ENCODE measurements at regions not wholly inside any gene's neighbourhood (a gene's known extent, or its start where the extent isn't known, plus 50 kb on each side); places are given as distances from the start of the nearest gene placed in this dataset.

DNA sequence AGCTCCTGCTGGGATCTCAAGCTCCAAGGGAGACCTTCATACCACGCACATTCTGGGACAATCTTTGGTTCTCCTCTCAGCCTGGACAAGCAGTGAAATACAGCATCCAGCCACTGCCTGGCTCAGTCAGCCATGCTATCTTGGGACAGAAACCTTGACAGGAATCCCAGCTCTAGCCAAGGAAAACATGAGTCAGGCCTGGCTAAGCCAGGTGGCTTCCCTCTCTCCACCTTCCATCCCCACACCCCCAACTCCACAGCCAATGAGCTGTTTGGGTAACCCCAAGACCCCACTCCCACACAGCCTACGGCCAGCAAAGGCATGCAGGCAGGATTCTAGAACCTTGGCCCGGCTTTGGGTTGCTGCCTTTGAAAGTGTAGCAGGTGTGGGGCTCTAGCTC lies 64.9 kb downstream of the MCFD2 start:
- in situ Hi-C loops (cut with MboI; ENCODE audit: low sequenced_read_pairs), result loop anchor here (25.0 kb wide), 1 partner anchor 838 kb away; no protein-coding TSS in a partner anchor

- in situ Hi-C loops (cut with MboI; ENCODE audit: low sequenced_read_pairs), result loop anchor here (25.0 kb wide), 1 partner anchor 838 kb away; no protein-coding TSS in a partner anchor
Measured at GRCh38 chr2:46849721-46850556, 65.7 kb downstream of the MCFD2 start.

DNA sequence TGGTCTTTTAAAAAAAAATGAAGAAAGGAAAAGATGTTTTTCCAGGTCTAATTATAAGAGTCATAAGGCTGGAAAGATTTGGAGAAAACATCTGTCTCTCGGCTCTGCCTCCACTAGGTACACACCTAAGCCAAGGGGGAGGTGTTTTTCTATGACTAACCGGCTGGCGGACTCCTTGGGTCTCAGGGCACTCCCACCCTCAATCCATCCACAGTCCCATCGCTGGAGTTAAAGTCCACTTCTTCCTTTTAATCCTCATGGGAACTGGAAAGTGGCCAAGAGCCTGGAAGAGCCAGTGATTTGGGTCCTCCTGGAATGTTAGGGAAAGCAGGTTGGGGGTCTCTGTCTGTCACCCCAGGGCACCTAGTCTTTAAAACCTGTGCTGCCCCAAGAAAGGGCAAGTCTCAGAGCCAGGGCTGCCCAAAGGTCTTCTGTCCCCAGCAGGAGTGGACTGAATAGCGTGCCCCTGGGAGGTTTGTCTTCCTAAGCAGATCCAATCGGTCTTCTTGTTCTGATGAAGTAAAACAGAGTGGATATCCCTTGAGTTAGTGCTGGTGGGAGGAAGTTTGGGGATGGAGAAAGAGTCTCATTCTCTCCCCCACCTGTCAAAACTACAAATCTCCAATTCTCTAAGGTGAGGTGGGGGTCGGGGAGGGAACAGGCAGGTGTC lies 66.4 kb downstream of the MCFD2 start:
- in situ Hi-C loops (cut with MboI; ENCODE audit: low sequenced_read_pairs), result no loop called here

DNA sequence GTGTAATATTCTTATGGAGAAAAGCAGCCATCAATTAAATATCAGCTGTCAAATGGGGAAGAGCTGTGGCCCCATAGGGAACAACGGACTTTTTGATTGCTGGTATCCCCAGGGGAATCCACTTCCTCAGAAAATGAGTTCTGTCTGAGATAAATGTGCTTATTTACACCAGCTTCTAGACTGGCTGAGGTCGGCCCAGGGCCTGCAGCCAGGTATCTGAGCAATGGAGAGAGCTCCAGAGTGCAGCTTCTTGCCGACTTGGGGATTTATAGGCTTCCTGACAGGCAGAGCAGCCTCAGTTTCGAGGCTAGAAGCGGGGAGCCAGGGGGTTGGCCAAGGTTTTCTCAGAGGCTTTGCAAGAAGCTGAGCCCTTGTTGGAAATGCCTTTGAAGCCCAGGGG lies 67.2 kb downstream of the MCFD2 start:
- in situ Hi-C loops (cut with MboI; ENCODE audit: low sequenced_read_pairs), result no loop called here

DNA sequence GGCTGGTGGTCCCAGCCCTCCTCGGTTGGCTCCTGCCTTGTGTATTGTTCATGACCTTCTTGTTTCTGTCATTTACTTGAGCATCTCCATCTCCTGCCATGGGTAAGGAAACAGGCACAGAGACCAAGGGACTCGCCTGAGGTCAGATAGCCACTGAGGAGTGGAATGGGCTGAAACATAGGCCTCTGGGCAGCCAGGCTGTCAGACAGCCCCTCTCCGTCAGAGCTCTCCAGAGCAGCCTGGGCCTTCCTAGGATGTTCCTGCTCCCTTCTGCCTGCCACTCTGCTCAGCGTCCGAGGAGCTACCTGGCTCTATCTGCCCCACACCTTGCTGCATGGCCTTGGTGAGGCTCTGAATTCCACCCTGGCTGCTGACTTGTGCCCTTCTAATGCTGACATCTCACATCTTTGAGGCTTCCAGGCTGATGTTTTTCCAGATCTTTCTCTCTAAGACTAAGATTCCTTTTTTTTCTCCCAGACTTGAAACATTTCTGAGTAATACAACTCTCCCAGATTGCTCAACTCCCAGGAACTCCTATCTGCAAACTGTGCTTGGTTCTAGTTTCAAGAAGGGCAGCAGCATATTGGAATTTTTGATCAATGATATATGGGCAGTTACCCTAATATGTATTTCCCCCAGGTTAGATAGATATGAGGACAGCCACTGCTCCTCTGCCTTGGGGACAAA lies 67.7 kb downstream of the MCFD2 start:
- in situ Hi-C loops (cut with MboI; ENCODE audit: low sequenced_read_pairs), result no loop called here

GRCh38 chr2:46847185-46847710 lies 68.4 kb downstream of the MCFD2 start:
- in situ Hi-C loops (cut with MboI; ENCODE audit: low sequenced_read_pairs), result no loop called here

- in situ Hi-C loops (cut with MboI; ENCODE audit: low sequenced_read_pairs), result no loop called here
Measured at GRCh38 chr2:46846536-46846935, 69.1 kb downstream of the MCFD2 start.

- in situ Hi-C loops (cut with MboI; ENCODE audit: low sequenced_read_pairs), result no loop called here
Measured at GRCh38 chr2:46845542-46846486, 69.8 kb downstream of the MCFD2 start.

GRCh38 chr2:46844443-46844842 lies 71.2 kb downstream of the MCFD2 start:
- in situ Hi-C loops (cut with MboI; ENCODE audit: low sequenced_read_pairs), result no loop called here

DNA sequence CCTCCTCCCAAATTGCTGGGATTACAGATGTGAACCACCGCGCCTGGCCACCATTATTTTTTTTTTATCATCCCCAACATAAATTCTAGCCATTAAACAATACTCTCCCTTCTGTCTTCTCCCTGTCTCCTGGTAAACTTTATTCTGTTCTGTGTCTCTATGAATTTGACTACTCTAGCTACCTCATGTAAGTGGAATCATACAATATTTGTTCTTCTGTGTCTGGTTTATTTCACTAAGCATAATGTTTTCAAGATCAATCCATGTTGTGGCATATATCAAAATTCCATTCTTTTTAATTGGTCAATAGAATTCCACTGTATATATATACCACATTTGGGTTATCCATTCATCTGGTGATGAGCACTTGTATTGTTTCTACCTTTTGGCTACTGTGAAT lies 71.6 kb downstream of the MCFD2 start:
- in situ Hi-C loops (cut with MboI; ENCODE audit: low sequenced_read_pairs), result no loop called here

DNA sequence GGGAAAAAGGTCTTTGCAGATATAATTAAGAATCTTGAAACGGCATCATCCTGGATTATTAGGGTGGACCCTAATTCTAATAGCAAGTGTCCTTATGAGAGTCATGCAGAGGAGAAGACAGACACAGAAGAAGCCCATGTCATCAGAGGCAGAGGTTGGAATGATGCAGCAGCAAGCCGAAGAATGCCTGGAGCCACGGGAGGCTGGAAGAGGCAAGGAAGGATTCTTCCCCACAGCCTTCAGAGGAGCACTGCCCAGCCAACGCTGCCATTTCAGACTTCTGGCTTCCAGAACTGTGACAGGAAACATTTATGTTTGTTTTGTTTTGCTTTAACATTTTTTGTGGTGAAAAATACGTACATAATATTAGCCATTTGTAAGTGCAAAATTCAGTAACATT lies 72.3 kb downstream of the MCFD2 start:
- in situ Hi-C loops (cut with MboI; ENCODE audit: low sequenced_read_pairs), result no loop called here

DNA sequence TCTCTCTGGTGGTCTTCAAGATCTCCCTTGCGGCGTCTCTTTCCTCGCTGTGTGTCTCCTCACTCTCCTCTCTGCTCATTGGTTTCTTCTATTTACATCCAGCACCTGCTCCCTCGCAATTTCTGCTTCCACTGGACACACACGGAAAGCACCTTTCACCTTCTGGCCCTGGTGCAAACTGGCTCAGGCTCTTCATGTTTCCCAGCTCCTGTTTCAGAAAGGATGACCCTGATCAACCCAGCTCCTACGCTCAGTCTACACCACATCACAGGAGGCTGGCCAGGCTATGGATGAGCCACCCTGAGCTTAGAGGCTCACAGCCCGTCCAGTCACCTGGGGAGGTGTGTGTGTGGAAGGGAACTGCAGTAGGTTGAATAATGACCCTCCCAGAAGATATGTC lies 72.7 kb downstream of the MCFD2 start:
- in situ Hi-C loops (cut with MboI; ENCODE audit: low sequenced_read_pairs), result no loop called here

DNA sequence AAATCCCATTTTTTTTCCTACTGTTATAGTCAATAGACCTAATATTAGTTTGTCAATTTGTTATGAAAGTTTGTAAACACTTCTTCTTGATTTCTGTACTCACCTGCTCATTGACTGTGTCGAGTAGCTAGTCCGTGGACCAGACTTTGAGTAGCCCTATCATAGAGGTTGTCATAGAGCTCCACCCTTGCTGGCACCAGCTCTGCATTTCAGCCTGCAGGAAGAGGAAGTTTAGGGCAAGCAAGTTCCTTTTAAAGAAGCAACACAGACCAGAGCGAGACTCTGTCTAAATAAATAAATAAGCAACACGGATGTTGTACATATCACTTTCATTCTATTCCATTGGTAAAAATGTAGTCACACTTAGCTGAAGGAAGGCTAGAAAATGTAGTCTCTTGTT lies 74.0 kb downstream of the MCFD2 start:
- in situ Hi-C loops (cut with MboI; ENCODE audit: low sequenced_read_pairs), result no loop called here

- in situ Hi-C loops (cut with MboI; ENCODE audit: low sequenced_read_pairs), result no loop called here
Measured at GRCh38 chr2:46839045-46839444, 76.6 kb downstream of the MCFD2 start.

DNA sequence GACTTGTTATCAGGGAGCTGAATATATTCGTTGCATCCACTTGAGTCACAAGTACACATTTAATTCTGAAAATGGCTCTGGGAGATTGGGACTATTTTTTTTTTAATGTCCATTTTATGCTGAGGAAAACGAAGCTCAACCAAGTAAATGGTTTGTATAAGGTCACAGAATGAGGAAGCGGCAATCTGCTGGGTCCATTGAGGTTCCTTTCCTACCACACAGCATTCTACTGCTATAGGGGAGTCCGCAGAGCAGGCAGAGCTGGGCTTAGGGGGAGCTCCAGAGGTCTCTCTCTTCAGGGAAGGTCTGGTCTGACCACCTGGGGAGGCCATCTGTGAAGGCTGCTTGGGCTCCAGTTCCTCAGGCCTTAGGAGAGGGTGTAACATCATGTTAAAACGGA lies 77.9 kb downstream of the MCFD2 start:
- in situ Hi-C loops (cut with MboI; ENCODE audit: low sequenced_read_pairs), result no loop called here

GRCh38 chr2:46837112-46837454 lies 78.5 kb downstream of the MCFD2 start:
- in situ Hi-C loops (cut with MboI; ENCODE audit: low sequenced_read_pairs), result no loop called here

DNA sequence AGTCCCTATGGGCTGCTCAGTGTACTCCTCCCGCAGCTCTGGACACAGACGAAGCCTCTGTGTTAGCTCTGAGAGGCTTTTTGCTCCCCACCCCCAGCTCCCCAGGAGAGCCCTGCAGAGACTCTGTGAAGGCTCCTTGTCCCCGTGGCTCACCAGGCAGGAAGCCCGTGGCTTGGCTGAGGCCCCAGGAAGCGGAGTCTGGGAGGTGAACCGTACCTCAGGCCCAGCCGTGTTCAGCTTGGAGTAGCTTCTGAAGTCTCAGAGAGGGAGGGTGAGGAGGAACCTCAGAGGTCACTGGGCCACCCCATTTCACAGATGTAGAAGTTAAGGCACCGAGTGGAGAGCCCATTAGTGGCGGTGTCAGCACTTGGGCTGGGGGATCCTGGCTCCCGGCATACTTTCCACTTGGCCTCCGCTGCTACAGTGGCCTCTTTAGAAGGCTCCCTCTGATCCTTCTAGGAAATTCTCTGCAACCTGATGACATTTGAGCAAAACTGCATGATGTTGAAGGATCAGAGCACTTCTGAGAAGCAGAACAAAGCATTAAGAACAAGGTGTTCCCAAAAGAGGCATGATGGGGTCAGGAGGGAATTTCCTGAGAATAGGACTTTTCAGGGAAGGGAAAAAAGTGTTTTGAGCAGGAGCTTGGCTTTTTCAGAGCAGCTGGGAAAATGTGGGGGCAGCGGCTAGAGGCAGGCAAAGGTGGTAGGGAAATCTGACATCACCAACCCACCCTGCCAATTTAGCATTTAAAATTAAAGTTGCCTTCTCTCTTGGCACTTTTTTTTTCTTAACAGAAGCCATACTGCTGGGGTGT lies 79.1 kb downstream of the MCFD2 start:
- in situ Hi-C loops (cut with MboI; ENCODE audit: low sequenced_read_pairs), result no loop called here

DNA sequence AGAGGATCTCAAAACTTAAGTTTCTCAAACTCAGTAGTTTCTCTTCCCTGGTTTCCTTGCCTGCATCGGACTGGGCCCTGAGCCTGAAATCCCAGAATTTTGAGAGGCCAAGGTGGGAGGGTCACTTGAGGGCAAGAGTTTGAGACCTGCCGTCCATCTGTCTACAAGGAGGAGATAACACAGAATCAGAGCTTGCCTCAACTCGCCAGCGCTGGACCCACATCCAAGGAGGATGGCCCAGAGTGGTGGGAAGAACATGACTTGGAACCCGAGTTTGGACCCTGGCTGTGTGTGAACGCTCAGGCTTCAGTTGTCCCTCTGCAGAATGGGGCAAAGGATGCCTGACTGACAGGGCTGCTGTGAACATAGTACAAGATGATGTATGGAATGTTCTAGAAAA lies 80.1 kb downstream of the MCFD2 start:
- in situ Hi-C loops (cut with MboI; ENCODE audit: low sequenced_read_pairs), result no loop called here

DNA sequence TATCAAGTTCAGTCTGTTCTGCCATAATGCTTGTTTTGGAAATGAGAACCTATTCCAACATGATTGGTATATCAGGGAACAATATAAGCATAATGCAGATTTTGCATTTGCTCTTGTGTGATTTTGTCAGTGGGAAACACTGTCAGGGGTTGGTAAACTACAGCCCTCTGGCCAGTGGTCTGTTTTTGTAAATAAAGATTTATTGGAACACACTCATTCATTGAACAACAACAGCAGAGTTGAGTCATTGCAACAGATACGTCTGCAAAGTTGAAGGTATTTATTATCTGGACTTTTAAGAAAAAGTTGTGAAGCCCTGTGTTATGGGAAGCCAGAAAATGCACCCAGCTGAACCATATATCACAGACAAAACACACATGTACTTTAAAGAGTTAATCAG lies 83.1 kb downstream of the MCFD2 start:
- in situ Hi-C loops (cut with MboI; ENCODE audit: low sequenced_read_pairs), result no loop called here

- in situ Hi-C loops (cut with MboI; ENCODE audit: low sequenced_read_pairs), result no loop called here
Measured at GRCh38 chr2:46831869-46832265, 83.7 kb downstream of the MCFD2 start.
